OCI-LY1 (cell line): ENCODE measurements at regions not wholly inside any gene's neighbourhood (a gene's known extent, or its start where the extent isn't known, plus 50 kb on each side); places are given as distances from the start of the nearest gene placed in this dataset.

Experiments used
- CTCF ChIP-seq: fragments of 200-600 bp; sonication (generic), shearing (Covaris generic); IDR thresholded peaks from 2 replicates; pipeline ENCODE4 v1.5.1; 2017; ENCODE audit warnings: mild to moderate bottlenecking, antibody characterized with exemption, low read length, moderate library complexity, mixed read lengths
- EZH2 ChIP-seq: fragments of 200-600 bp; sonication (generic), shearing (Covaris generic); IDR thresholded peaks from 2 replicates; pipeline ENCODE4 v1.8.0; 2017; ENCODE audit warnings: borderline replicate concordance, mixed run types, mild to moderate bottlenecking, antibody characterized with exemption, low read length, moderate library complexity, mixed read lengths

- no peak for TF ChIP-seq CTCF
- TF ChIP-seq EZH2: no peak
Measured at GRCh38 chr19:28971049-28971448, 241.9 kb downstream of the UQCRFS1 start.
